Sciatic nerve (tissue), 2 donors: ENCODE measurements at regions not wholly inside any gene's neighbourhood (a gene's known extent, or its start where the extent isn't known, plus 50 kb on each side); places are given as distances from the start of the nearest gene placed in this dataset.

ENCODE experiments used
- ATAC-seq: fragments of 200-7000 bp; cut with Tn5 transposase; one replicate; pipeline ENCODE4 v1.9.1; 2020; ENCODE audit warnings: mild to moderate bottlenecking, moderate library complexity
- DNase-seq: peaks from one replicate; pipeline ENCODE4 v3.0.0-alpha.2; 2020; ENCODE audit warnings: low spot score
- intact Hi-C: fragments of 100-400 bp; cut with DNase I; formaldehyde crosslinking; loops from one replicate; pipeline ENCODE4 v1.14.2; 2022
- donor health status: DM: no; HTN: no; CAD: no.
- donor health status: DM: no; HTN: no; CAD: no.

DNA sequence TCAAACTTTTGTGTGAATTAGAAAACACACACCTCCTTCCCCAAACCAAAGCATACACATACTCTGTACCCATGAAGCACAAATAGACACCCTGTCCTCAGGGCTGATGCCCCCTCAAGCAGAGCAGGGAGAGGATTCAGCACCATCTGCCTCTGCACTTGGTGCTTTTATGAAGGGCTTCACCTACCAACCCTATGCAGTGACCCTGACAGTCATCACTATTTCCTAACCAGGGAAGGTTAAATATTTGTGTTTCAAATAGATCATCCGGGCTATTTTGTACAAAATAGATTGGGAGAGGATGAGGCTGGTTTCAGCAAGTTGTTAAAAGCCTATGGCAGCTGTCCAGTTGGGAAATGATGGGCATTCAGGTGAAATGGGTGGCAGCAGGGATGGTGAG is 396.2 kb downstream of the ZSWIM6 start:
- DNase-seq: no peak

GRCh38 chr5:61730866-61731265 is 398.8 kb downstream of the ZSWIM6 start:
- ATAC-seq: no peak
- intact Hi-C loops: no loop called here
- no peak for DNase-seq

More for the DNA sequence above, 396.2 kb downstream of the ZSWIM6 start:
- no peak for ATAC-seq
- intact Hi-C loops: no loop called here

- intact Hi-C loops: no loop called here
- DNase-seq: no peak
- ATAC-seq: peak; percentile 9
Measured at GRCh38 chr5:61731267-61731945, 399.3 kb downstream of the ZSWIM6 start.

DNA sequence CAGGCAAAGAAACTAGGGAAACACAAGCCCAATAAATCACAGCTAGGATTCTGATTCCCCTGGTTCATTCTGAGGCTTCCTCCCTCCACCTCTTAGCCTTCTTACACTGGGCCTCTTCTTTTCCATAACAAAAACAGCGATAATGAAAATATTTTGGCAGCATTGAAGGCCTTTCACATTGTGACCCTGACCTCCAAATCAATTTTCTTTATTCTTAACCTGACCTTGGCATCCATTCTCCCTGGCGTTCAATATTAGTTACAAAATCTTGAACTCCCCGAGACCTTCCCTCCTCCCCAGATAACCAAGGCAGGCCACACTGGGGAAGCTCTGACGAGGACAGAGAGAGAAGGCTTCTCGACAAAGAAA is 399.9 kb downstream of the ZSWIM6 start:
- DNase-seq (no peak), ATAC-seq (no peak)
- intact Hi-C loops: no loop called here

DNA sequence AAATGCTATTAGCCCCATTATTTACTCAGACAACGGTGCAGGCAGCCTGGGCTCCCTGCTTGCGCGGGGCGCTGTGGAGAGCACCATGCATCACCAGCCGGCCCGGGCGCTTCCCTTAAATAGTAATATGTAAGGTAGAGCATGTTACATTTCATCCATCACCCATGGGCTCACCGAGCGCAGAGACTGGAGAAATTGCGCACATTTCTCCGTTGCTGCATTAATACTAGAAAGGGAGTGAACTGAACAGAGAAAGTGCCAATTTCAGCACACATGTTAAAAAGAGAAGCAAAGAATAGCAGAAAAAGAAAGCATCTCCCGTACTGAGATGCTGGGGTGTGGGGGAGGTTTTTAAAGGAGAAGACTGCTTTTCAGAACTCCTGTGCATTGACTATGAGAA is 400.3 kb downstream of the ZSWIM6 start:
- peak; percentile 28 for ATAC-seq
- intact Hi-C loops: no loop called here
- no peak for DNase-seq

- ATAC-seq (no peak), DNase-seq (no peak)
- intact Hi-C loops: no loop called here
Measured at GRCh38 chr5:61732796-61733195, 400.7 kb downstream of the ZSWIM6 start.

DNA sequence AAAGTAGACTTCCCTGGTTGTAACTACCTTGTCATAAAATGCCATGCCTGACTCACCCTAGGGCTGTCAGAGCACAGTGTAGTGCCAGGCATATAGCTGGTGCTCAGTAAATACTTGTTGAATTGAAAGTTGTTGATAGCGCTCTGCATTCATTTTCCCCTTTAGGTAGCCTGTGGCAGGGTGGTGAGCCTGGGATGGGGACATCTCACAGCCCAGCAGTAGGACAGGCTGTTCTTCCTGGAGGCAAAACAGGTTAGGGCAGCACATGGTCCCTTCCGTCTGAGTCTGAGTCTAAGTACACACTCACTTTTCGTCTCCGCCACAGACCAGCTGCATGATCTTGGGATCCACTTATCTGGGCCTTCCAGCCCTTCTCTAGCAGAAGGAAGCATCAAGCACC is 401.9 kb downstream of the ZSWIM6 start:
- intact Hi-C loops: no loop called here
- ATAC-seq (no peak), DNase-seq (no peak)

DNA sequence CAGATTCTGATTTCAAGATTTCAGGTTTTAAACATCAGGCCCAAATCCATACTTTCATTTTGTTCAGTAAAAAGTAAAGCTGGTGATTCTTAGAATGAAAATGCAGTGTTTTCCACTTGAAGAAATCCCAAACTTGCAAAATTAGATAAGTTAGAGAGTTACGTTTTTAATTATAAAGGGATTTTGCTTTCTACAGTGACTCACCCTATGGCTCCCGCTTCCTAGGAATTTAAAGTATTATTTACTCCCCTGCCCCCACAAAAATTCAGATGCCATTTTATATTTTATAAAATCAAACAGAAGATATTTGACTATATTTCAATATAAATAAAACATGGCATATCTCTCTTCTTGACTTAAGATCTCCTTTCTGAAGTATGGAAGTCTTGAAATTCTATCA is 402.9 kb downstream of the ZSWIM6 start:
- DNase-seq (no peak), ATAC-seq (no peak)
- intact Hi-C loops: no loop called here

DNA sequence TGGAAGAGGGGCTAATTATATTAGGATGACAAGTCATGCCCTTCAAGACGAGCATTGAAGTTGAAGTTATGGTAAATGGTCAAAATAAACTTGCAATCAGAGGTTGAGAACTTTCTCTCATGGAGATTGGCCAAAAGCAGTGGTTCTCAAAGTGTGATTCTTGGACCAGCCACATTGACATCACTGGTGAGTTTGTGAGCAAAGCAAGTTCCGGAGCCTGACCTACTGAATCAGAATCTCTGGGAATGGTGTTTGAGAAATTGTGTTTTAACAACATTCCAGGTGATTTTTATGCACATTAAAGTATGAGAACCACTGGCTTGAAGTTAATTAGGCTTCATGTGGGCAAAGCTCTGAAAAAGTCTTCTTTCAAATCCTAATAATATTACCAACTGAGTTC is 403.5 kb downstream of the ZSWIM6 start:
- ATAC-seq: no peak
- intact Hi-C loops: no loop called here

GRCh38 chr5:61735995-61736394 is 403.9 kb downstream of the ZSWIM6 start:
- no peak for DNase-seq
- intact Hi-C loops: no loop called here
- ATAC-seq: no peak

More for the DNA sequence above, 403.5 kb downstream of the ZSWIM6 start:
- no peak for DNase-seq

GRCh38 chr5:61737301-61737963 is 405.4 kb downstream of the ZSWIM6 start:
- no peak for DNase-seq
- no peak for ATAC-seq
- intact Hi-C loops: no loop called here

- no peak for ATAC-seq
- intact Hi-C loops: no loop called here
Measured at GRCh38 chr5:61737964-61738340, 405.9 kb downstream of the ZSWIM6 start.

DNA sequence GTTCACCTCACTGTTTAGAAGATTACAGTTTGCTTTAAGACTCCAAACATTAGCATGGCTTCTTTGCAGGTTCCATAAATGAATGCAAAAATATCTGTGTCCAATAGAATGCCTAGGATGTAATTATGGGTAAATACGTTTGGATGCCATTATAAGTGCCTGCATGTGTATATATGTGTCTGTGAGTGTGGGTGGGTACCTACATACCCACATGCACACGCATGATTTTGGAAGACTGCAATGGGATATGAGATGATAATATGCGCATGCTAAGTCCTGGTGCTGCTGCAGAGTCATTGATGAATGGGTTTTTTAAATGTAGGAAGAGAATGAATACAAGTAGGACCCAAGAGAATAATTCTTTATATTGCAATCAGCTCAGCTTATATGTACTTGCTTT is 406.4 kb downstream of the ZSWIM6 start:
- DNase-seq (no peak), ATAC-seq (no peak)
- intact Hi-C loops: no loop called here

More at GRCh38 chr5:61737964-61738340, 405.9 kb downstream of the ZSWIM6 start:
- DNase-seq: no peak

DNA sequence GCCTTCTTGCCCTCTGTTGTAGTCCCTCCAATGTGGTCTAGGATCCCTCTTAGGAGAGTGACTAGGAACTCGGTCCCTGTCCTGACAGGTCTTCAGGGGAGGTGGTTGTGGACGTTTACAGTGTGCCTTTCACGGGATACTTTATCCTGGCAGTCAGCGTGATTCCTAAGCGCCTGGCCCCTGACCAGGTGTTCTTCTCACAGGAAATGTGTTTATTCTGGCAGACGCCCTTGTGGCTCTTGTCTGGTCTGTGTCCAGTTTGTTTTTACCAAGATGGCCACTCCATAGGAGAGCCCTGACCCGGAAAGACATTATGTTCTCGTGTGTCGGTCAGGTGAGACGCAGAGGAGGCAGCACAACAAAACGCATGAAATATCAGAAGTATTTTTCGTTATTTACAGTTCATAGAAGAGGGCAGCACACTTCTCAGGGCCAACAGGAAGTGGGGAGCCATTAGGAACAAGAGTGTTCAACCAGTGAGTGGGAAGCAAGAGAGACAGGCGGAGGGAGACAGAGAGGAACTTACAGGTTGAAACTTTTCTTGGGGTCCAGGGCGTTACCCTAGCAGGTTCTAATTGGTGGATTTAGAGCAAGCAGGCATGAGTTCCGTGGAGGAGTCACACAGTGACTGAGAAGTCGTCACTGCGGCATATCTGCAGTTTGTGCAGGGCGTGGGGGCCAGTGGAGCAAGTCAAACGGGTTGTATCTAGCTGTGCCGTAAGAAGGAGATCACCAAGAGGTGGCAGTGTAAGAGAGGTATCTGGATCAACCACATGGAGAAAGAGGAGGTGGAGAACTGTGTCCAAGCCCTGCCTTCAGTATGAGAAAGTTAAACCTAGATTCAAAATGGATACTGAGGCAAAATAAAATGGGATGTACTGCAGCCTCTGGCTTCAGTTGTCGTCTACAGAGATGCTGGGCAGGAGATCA is 412.9 kb downstream of the ZSWIM6 start:
- ATAC-seq: no peak
- intact Hi-C loops: no loop called here
- DNase-seq: no peak

- no peak for ATAC-seq
- intact Hi-C loops: no loop called here
- no peak for DNase-seq
Measured at GRCh38 chr5:61746831-61747575, 414.9 kb downstream of the ZSWIM6 start.

DNA sequence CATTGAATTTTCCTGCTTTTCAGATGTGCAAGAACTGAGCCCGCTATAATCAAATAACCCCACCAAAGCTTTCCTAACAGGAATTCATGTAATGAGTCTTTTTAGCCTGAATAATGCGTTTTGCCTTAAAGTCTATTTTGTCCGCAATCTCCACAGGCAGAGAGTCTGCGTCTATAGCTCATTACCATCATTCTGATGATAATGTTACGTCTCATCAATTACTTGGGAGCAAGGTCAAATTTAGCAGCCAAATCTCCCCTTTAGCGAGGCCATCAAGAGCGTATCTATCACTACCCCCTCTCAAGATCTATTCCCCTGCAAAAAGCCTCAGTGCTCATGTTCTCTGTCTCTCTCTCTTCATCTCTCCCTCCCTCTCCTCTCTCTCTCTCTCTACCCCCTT is 416.1 kb downstream of the ZSWIM6 start:
- intact Hi-C loops: no loop called here
- ATAC-seq (no peak), DNase-seq (no peak)

- ATAC-seq: no peak
- intact Hi-C loops: no loop called here
Measured at GRCh38 chr5:61748651-61749050, 416.6 kb downstream of the ZSWIM6 start.

GRCh38 chr5:61752588-61752987 is 420.5 kb downstream of the ZSWIM6 start:
- no peak for DNase-seq
- no peak for ATAC-seq
- intact Hi-C loops: no loop called here

More at GRCh38 chr5:61748651-61749050, 416.6 kb downstream of the ZSWIM6 start:
- DNase-seq: no peak

GRCh38 chr5:61754792-61755191 is 422.7 kb downstream of the ZSWIM6 start:
- no peak for ATAC-seq
- intact Hi-C loops: no loop called here
- DNase-seq: no peak
